ENCODE measurements at regions not wholly inside any gene's neighbourhood (a gene's known extent, or its start where the extent isn't known, plus 50 kb on each side); places are given as distances from the start of the nearest gene placed in this dataset.

GRCh38 chr5:7272408-7272965, 123.5 kb upstream of the ADCY2 start:
- no peak for DNase-seq
- Histone ChIP-seq H2BK20ac (ENCODE audit: low read depth, low read length) (no peak overlapping the region), H3K9me1 (ENCODE audit: insufficient read depth, low read length) (no peaks in the 10 kb centered on the region), H2BK15ac (ENCODE audit: low read depth, low read length) (no peak overlapping the region), H3K4me3 (ENCODE audit: insufficient read depth, low read depth, low read length) (no peak overlapping the region), H4K5ac (ENCODE audit: low read depth, low read length) (no peak overlapping the region), H3K18ac (ENCODE audit: low read depth, low read length) (no peak overlapping the region), H3K79me1 (ENCODE audit: low read depth in 1 of 2, low read length in 2 of 2) (no peaks in the 10 kb centered on the region), H3K4me2 (ENCODE audit: low read depth, low read length) (no peak overlapping the region), H2BK120ac (ENCODE audit: low read depth, low read length) (no peak overlapping the region), H3K4me1 (ENCODE audit: control insufficient read depth, insufficient read depth, low read length) (no peaks in the 10 kb centered on the region), H2BK5ac (ENCODE audit: low read depth, low read length, poor library complexity, severe bottlenecking) (no peak overlapping the region), H4K20me1 (ENCODE audit: insufficient read depth, low read length) (no peaks in the 10 kb centered on the region), H3K4ac (ENCODE audit: low read depth, low read length) (no peak overlapping the region), H3K9me3 (ENCODE audit: control insufficient read depth, insufficient read depth, low read length) (peaks cover 13% of the 10 kb centered on the region), H4K8ac (ENCODE audit: low read depth in 2 of 2, low read length in 2 of 2) (no peak overlapping the region), H3K56ac (ENCODE audit: extremely low read depth, insufficient read depth, low read length) (no peak overlapping the region), H2AFZ (replicated peaks; ENCODE audit: low read length, poor library complexity) (no peak overlapping the region), H4K91ac (ENCODE audit: insufficient read depth, low read depth, low read length) (no peak overlapping the region), H3K9ac (ENCODE audit: low read depth, low read length) (no peak overlapping the region), H3K27me3 (ENCODE audit: control insufficient read depth, insufficient read depth, low read length) (no peaks in the 10 kb centered on the region), H3K36me3 (ENCODE audit: control insufficient read depth, insufficient read depth, low read length) (no peaks in the 10 kb centered on the region), H3K14ac (replicated peaks; ENCODE audit: low read depth, low read length) (no peak overlapping the region), H2AK5ac (ENCODE audit: low read depth, low read length) (no peak overlapping the region), H2AK9ac (replicated peaks; ENCODE audit: low read depth, low read length, poor library complexity) (no peak overlapping the region), H3K23ac (ENCODE audit: low read depth, low read length) (no peak overlapping the region), H3K27ac (ENCODE audit: insufficient read depth, low read length) (no peak overlapping the region)
- intact Hi-C loops (cut with micrococcal nuclease) (no loop called here), in situ Hi-C loops (cut with MboI; ENCODE audit: low sequenced_read_pairs) (no loop called here), dilution Hi-C loops (cut with HindIII; ENCODE audit: low sequenced_read_pairs, unreplicated experiment) (no loop called here)
- BruUV-seq (replicated peaks), result no TSS peak
- no peak for TF ChIP-seq CHD1 (IDR thresholded peaks at IDR 0.05; ENCODE audit: low read depth, low read length)
- TF ChIP-seq CEBPB (IDR thresholded peaks at IDR 0.05; ENCODE audit: low read depth, low read length), result no peak
- no peak for TF ChIP-seq MAFK (IDR thresholded peaks at IDR 0.05; ENCODE audit: low read depth, low read length)
- no peak for TF ChIP-seq RCOR1 (IDR thresholded peaks at IDR 0.05; ENCODE audit: insufficient replicate concordance, low read length)
- ATAC-seq (ENCODE audit: low read depth), result no peak
- POLR2A ChIA-PET (ENCODE audit: unreplicated experiment), result no interaction called here
- WGBS, 2 experiments (ENCODE audit: extremely low coverage in 2 of 2, insufficient read length in 1 of 2), result no CpG with 5 or more reads among the region's 3 CpGs
- CTCF ChIA-PET, result no interaction called here

Measured in IMR-90 (cell line).